Psoas muscle (tissue), 7 donors: ENCODE measurements at regions not wholly inside any gene's neighbourhood (a gene's known extent, or its start where the extent isn't known, plus 50 kb on each side); places are given as distances from the start of the nearest gene placed in this dataset.
"Not testable (repeated sequence)": the region's sequence is repeated elsewhere in the genome, so short reads cannot be mapped to it uniquely, and the experiment has no call there.

Experiments
- ATAC-seq, 4 donors: fragments of 200-7000 bp; cut with Tn5 transposase; one replicate each; pipeline ENCODE4 v1.9.1; 2020; ENCODE audit warnings: moderate library complexity in 3 of 4, mild to moderate bottlenecking in 2 of 4
- DNase-seq, 2 donors: peaks; one replicate each; pipeline ENCODE4 v3.0.0-alpha.2; 2020
- H3K27ac ChIP-seq: fragments of 200-600 bp; one replicate; pipeline ENCODE4 v1.8.0; 2022
- H3K27me3 ChIP-seq, 3 donors: fragments of 200-600 bp in 1 of 3; one replicate each; pipeline versions ENCODE4 v1.6.1 to v1.8.0; 2013 to 2022; ENCODE audit warnings: low read length in 2 of 3, mild to moderate bottlenecking in 2 of 3, moderate library complexity in 1 of 3; ENCODE audit not compliant: insufficient read depth in 3 of 3
- H3K36me3 ChIP-seq, 2 donors: fragments of 200-600 bp in 1 of 2; one replicate each; pipeline versions ENCODE4 v1.6.1 to v1.8.0; 2013 to 2022; ENCODE audit warnings: low read depth in 1 of 2, mild to moderate bottlenecking in 1 of 2, moderate library complexity in 1 of 2; ENCODE audit not compliant: insufficient read depth in 1 of 2
- H3K4me1 ChIP-seq: fragments of 200-600 bp; one replicate; pipeline ENCODE4 v1.8.0; 2022
- H3K4me3 ChIP-seq: fragments of 200-600 bp; one replicate; pipeline ENCODE4 v1.8.0; 2022; ENCODE audit warnings: mild to moderate bottlenecking
- H3K9me3 ChIP-seq: fragments of 200-600 bp; one replicate; pipeline ENCODE4 v1.8.0; 2022
- WGBS, 3 donors: extraction: QIAGEN DNeasy Blood & Tissue Kit; methylation state at CpG; one replicate each; pipeline versions ENCODE4 v1.1.6 to v1.1.7; 2013; 5-methylcytosine and 5-hydroxymethylcytosine counted together
- intact Hi-C, 2 donors: fragments of 100-400 bp; cut with DNase I; formaldehyde crosslinking; loops; one replicate each; pipeline versions ENCODE4 v1.11.0 to v1.14.2; 2022
- TF ChIP-seq, protein P1 (sequence below): fragments of 200-600 bp; IDR thresholded peaks from one replicate; pipeline ENCODE4 v1.8.0; 2022; ENCODE audit warnings: antibody characterized with exemption
- donor health status: healthy with polysubstance abuse.
- donor health status: DM: no; HTN: no; CAD: no; lungs with moderate emphysema.
- donor health status: Bipolar disorder and iron deficiency.
- donor health status: healthy.
- donor health status: DM: yes; HTN: yes; CAD: no.
- donor health status: DM: no; HTN: no; CAD: no.
- donor health status: DM: yes; HTN: yes; CAD: no.

DNA sequence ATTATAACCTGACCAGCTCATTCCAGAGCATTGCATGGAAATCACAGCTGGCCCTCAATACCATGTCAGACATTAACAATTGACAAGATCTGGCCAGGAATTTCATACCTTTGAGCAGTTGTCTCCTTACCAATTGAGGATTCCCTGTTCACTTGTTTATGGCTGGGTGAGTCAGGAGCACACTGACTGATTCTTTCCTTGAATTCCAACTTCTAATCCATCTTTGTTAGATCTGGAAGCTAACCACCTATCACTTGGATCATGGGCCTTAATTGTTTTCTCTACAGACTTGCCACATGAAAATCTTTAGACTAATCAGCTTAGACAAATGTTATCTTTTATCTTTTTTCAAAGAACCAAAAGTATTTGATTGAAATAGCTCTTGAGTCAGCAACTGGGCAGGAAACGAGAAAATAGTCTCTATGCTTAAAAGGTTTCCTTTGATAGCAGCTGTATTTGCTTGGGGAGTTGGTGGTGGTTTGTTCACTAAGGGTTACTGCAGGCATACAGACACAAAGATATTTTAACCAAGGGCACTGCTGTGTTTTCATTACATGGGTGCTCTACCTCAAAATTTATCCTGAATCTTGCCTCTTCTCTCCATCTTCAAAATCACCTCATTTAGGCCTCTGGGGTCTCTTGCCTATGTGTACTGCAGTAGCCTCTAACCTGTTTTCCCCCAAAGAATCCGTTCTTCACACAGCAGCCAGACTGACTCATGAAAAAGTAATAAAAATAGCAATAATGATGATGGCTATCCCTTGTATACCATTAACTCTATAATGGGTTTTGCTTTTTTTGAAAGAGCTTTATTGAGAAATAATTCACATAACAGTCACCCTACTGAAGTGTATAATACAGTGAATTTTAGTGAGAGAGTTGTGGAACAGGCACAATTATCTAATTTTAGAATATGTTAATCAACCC is 197.0 kb upstream of the NMUR2 start:
- intact Hi-C loops = no loop called here
- no peaks in the 10 kb centered on the region for H3K4me1 ChIP-seq
- ATAC-seq = no peak
- TF ChIP-seq, protein P1, sequence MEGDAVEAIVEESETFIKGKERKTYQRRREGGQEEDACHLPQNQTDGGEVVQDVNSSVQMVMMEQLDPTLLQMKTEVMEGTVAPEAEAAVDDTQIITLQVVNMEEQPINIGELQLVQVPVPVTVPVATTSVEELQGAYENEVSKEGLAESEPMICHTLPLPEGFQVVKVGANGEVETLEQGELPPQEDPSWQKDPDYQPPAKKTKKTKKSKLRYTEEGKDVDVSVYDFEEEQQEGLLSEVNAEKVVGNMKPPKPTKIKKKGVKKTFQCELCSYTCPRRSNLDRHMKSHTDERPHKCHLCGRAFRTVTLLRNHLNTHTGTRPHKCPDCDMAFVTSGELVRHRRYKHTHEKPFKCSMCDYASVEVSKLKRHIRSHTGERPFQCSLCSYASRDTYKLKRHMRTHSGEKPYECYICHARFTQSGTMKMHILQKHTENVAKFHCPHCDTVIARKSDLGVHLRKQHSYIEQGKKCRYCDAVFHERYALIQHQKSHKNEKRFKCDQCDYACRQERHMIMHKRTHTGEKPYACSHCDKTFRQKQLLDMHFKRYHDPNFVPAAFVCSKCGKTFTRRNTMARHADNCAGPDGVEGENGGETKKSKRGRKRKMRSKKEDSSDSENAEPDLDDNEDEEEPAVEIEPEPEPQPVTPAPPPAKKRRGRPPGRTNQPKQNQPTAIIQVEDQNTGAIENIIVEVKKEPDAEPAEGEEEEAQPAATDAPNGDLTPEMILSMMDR = no peak
- H3K9me3 ChIP-seq = no peaks in the 10 kb centered on the region
- 60 to 64% (median 62%) methylated on average over 2 of the region's 2 CpGs for WGBS, 3 donors
- no peak for DNase-seq
- no peak overlapping the region for H3K4me3 ChIP-seq
- no peaks in the 10 kb centered on the region for H3K27me3 ChIP-seq
- no peak overlapping the region for H3K27ac ChIP-seq
- no peaks in the 10 kb centered on the region for H3K36me3 ChIP-seq

DNA sequence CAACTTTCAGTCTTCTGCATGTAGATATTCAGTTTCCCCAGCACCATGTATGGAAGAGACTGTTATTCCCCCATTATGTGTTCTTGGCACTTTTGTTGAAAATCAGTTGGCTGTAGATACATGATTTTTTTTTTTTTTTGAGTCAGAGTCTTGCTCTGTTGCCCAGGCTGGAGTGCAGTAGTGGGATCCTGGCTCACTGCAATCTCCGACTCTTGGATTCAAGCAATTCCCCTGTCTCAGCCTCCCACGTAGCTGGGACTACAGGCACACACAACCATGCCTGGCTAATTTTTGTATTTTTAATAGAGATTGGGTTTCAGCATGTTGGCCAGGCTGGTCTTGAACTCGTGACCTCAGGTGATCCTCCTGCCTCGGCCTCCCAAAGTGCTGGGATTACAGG is 201.0 kb upstream of the NMUR2 start:
- DNase-seq, H3K4me3 ChIP-seq, H3K27ac ChIP-seq, ATAC-seq, H3K36me3 ChIP-seq, H3K27me3 ChIP-seq, H3K9me3 ChIP-seq, intact Hi-C loops, H3K4me1 ChIP-seq: not testable (repeated sequence)
- 61 to 81% (median 62%) methylated on average over 4 of the region's 4 CpGs for WGBS, 3 donors

DNA sequence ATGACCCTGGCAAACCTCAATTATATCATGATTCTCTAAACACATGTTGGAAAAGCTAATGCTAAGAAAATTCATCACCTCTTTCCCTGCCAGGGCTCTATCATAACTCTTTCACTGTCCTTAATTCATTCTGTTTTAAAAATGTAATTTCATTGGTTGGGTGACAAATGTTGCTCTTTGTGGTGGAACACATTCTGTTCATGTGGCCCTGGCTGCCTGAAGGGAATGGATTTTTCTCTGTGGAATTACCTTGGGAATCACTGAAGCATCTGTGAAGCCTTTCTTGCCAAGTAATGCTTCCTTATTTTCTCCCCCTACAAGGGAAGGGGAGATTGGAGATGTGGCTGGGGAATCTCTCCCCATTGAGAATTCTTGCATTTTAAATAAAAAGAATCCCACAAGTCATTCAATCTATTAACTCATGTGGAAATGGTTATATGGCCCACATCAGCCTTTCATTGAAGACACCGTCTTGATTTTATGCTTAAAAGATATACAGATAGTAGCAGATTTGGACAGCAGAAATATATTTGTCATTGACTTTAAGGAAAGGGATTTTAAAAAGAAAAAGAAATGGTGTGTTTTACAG is 201.8 kb upstream of the NMUR2 start:
- Histone ChIP-seq H3K36me3 (no peaks in the 10 kb centered on the region), H3K4me1 (no peaks in the 10 kb centered on the region), H3K27me3 (no peaks in the 10 kb centered on the region), H3K27ac (no peak overlapping the region), H3K9me3 (no peaks in the 10 kb centered on the region), H3K4me3 (no peak overlapping the region)
- DNase-seq (no peak), ATAC-seq (no peak)
- TF ChIP-seq, protein P1 = no peak
- WGBS, 3 donors = 77 to 80% (median 77%) methylated on average over 1 of the region's 1 CpG
- intact Hi-C loops = no loop called here

DNA sequence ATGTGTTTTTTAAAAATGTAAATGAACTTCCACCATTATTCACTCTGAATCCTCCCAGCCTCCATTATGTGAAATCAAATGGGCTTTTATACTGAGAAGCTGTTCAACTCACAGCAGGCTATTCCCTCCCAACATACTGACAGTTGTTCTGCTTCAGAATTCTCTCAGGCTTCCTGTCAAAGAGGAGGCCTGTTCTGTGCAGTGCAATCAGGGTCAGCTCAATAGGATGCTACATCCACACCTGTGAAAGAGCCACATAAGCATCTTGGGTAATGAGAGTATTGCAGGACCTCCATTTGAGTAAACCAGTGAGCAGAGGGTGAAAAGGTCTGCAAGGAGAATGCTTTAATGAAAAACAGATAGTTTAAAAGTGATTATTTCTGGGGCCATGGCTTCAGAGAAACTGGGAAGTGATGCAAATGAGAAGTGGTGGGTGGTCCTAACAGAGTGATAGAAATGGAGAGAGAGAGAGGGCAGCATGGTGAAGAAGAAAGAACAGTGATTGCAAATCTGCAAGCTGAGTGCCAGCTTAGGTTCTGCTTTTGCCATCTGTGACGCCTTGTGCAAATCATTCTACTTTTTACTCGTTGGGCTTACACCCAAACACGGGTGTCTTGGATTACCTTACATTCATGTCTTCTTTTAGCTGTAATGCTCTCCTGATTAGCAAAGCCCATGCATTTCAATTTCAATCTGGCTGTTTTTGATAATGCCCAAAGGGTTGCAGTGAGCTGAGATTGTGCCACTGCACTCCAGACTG is 202.5 kb upstream of the NMUR2 start:
- H3K36me3 ChIP-seq = no peaks in the 10 kb centered on the region
- DNase-seq = no peak
- H3K9me3 ChIP-seq = no peaks in the 10 kb centered on the region
- no peak overlapping the region for H3K27ac ChIP-seq
- 52 to 54% (median 53%) methylated on average over 3 of the region's 3 CpGs for WGBS, 3 donors
- TF ChIP-seq, protein P1 = no peak
- H3K27me3 ChIP-seq = no peaks in the 10 kb centered on the region
- H3K4me1 ChIP-seq = no peaks in the 10 kb centered on the region
- no peak overlapping the region for H3K4me3 ChIP-seq
- ATAC-seq = no peak
- intact Hi-C loops = no loop called here

DNA sequence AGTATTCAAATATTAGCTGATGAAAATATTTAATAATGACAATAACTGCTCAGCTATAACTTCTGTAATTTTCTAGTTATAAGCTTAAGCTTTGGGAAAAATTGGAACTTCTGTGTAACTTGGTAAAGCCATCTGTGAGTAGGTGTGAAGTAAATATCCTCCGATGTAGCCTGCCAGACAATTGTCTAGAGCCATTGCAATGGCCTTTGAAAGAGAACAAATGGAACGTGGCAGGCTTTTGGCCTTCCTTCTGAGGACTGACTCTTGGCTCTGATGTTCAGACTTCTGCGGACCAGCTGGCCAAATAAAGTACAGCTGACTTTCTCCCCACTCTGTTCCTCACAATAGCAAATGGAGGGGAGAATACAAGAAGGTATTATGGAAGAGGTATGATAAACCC is 203.4 kb upstream of the NMUR2 start:
- Histone ChIP-seq H3K4me1 (no peaks in the 10 kb centered on the region), H3K27ac (no peak overlapping the region), H3K4me3 (no peak overlapping the region), H3K27me3 (no peaks in the 10 kb centered on the region), H3K9me3 (no peaks in the 10 kb centered on the region), H3K36me3 (no peaks in the 10 kb centered on the region)
- WGBS, 3 donors = 24 to 30% (median 24%) methylated on average over 3 of the region's 3 CpGs
- intact Hi-C loops = no loop called here
- ATAC-seq (no peak), DNase-seq (no peak)
- TF ChIP-seq, protein P1 = no peak
